Kidney epithelial cell (primary cell): ENCODE measurements at regions not wholly inside any gene's neighbourhood (a gene's known extent, or its start where the extent isn't known, plus 50 kb on each side); places are given as distances from the start of the nearest gene placed in this dataset.

Source experiments
- DNase-seq: peaks from one replicate; pipeline ENCODE4 v3.0.0-alpha.2; 2010; ENCODE audit warnings: low read depth
- H3K27me3 ChIP-seq: 2 replicates; pipeline ENCODE4 v1.6.0; 2011; ENCODE audit warnings: low read length; ENCODE audit not compliant: control insufficient read depth, insufficient read depth
- H3K36me3 ChIP-seq: 2 replicates; pipeline ENCODE4 v1.5.1; 2011; ENCODE audit warnings: low read length; ENCODE audit not compliant: control insufficient read depth, insufficient read depth
- H3K4me3 ChIP-seq: 2 replicates; pipeline ENCODE4 v1.5.1; 2011; ENCODE audit warnings: low read depth, mild to moderate bottlenecking, control low read depth, low read length
- CTCF ChIP-seq: IDR thresholded peaks from 2 replicates; pipeline ENCODE4 v1.5.1; 2011; ENCODE audit warnings: mild to moderate bottlenecking, moderate library complexity, low read length, control low read depth, inconsistent platforms; ENCODE audit not compliant: insufficient read depth, poor library complexity, severe bottlenecking

- Histone ChIP-seq H3K4me3 (no peak overlapping the region), H3K27me3 (no peaks in the 10 kb centered on the region), H3K36me3 (no peaks in the 10 kb centered on the region)
- no peak for TF ChIP-seq CTCF
- no peak for DNase-seq
Measured at GRCh38 chr7:84462259-84462658, 267.7 kb upstream of the SEMA3A start.

GRCh38 chr7:84461093-84461492 lies 266.5 kb upstream of the SEMA3A start:
- no peaks in the 10 kb centered on the region for H3K36me3 ChIP-seq
- no peak for TF ChIP-seq CTCF
- H3K4me3 ChIP-seq: no peak overlapping the region
- no peak for DNase-seq
- no peaks in the 10 kb centered on the region for H3K27me3 ChIP-seq

- Histone ChIP-seq H3K36me3 (no peaks in the 10 kb centered on the region), H3K4me3 (no peak overlapping the region), H3K27me3 (no peaks in the 10 kb centered on the region)
- DNase-seq: no peak
- TF ChIP-seq CTCF: no peak
Measured at GRCh38 chr7:84455788-84456187, 261.2 kb upstream of the SEMA3A start.

GRCh38 chr7:84454174-84454959 lies 259.8 kb upstream of the SEMA3A start:
- H3K27me3 ChIP-seq: no peaks in the 10 kb centered on the region
- no peak overlapping the region for H3K4me3 ChIP-seq
- no peak for DNase-seq
- no peaks in the 10 kb centered on the region for H3K36me3 ChIP-seq
- TF ChIP-seq CTCF: no peak

- Histone ChIP-seq H3K36me3 (no peaks in the 10 kb centered on the region), H3K27me3 (no peaks in the 10 kb centered on the region), H3K4me3 (no peak overlapping the region)
- TF ChIP-seq CTCF: no peak
- DNase-seq: no peak
Measured at GRCh38 chr7:84452618-84453017, 258.0 kb upstream of the SEMA3A start.

- Histone ChIP-seq H3K4me3 (no peak overlapping the region), H3K27me3 (no peaks in the 10 kb centered on the region), H3K36me3 (no peaks in the 10 kb centered on the region)
- no peak for TF ChIP-seq CTCF
- no peak for DNase-seq
Measured at GRCh38 chr7:84450772-84451171, 256.2 kb upstream of the SEMA3A start.
